ENCODE measurements at regions not wholly inside any gene's neighbourhood (a gene's known extent, or its start where the extent isn't known, plus 50 kb on each side); places are given as distances from the start of the nearest gene placed in this dataset.

DNA sequence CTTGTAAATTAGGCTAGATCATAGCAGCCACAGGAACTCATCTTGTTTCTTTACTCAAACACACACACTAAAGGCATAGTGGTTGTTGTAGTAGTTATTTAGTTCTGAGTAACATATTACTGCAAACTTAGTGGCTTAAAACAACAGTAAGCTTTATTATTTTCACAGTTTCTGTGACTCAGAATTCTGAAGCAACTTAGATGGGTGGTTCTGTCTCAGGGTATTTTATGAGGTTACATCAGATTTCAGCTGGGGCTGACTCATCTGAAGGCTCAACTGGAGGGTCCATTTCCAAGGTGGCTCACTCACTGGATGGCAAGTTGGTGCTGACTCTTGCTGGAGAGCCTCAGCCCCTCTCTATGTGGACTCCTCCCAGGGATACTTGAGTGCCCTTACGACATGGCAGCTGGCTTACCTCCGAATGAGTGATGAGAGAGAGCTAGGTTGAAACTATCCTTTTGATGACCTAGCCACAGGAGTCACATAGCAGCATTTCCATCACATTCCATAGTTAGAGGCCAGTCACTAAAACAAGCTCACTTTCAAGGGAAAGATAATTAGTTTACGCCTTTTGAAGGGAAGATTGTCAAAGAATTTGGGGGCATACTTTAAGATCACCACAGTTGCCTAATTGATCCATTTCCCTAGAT, 101.0 kb upstream of the PRNP start:
- H3K36me3 ChIP-seq (ENCODE audit: low read depth, missing control alignments) = no peaks in the 10 kb centered on the region
- no peak for TF ChIP-seq POLR2A (IDR thresholded peaks at IDR 0.05)
- TF ChIP-seq, protein P1, sequence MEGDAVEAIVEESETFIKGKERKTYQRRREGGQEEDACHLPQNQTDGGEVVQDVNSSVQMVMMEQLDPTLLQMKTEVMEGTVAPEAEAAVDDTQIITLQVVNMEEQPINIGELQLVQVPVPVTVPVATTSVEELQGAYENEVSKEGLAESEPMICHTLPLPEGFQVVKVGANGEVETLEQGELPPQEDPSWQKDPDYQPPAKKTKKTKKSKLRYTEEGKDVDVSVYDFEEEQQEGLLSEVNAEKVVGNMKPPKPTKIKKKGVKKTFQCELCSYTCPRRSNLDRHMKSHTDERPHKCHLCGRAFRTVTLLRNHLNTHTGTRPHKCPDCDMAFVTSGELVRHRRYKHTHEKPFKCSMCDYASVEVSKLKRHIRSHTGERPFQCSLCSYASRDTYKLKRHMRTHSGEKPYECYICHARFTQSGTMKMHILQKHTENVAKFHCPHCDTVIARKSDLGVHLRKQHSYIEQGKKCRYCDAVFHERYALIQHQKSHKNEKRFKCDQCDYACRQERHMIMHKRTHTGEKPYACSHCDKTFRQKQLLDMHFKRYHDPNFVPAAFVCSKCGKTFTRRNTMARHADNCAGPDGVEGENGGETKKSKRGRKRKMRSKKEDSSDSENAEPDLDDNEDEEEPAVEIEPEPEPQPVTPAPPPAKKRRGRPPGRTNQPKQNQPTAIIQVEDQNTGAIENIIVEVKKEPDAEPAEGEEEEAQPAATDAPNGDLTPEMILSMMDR (IDR thresholded peaks at IDR 0.05) = no peak
- no peak for DNase-seq
- H3K27ac ChIP-seq = no peak overlapping the region
- H3K27me3 ChIP-seq = no peaks in the 10 kb centered on the region
- no peak overlapping the region for H3K4me3 ChIP-seq
- WGBS, 2 donors = 69 to 88% methylated on average over 3 of the region's 3 CpGs
- H3K9me3 ChIP-seq = no peaks in the 10 kb centered on the region
- no peaks in the 10 kb centered on the region for H3K4me1 ChIP-seq
- intact Hi-C loops (cut with DNase I; ENCODE audit: low total_unique reads) = no loop called here

DNA sequence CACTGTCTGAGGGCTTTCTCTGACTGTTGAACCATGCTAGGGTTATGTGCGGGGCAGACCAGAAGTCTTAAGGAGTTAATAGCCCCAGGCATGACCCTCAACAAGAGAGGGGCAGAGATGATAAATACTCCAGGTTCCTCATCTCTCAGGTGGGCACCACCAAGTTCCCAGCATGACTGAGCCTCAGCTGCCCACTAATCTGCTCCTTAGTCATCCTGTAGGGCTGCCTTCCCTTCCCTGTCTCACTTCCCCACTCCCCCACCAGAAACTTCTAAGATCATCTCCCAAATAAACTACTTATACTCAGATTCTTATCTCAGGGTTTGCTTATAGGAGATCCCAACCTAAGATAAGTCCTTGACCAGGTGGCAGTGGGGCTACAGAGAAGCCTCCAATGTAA, 101.7 kb upstream of the PRNP start:
- Histone ChIP-seq H3K4me1 (no peaks in the 10 kb centered on the region), H3K4me3 (no peak overlapping the region), H3K27me3 (no peaks in the 10 kb centered on the region), H3K27ac (no peak overlapping the region), H3K9me3 (no peaks in the 10 kb centered on the region), H3K36me3 (ENCODE audit: low read depth, missing control alignments) (no peaks in the 10 kb centered on the region)
- no peak for TF ChIP-seq POLR2A (IDR thresholded peaks at IDR 0.05)
- TF ChIP-seq, protein P1 (IDR thresholded peaks at IDR 0.05) = no peak
- WGBS, 2 donors = 88 to 93% methylated on average over 1 of the region's 1 CpG
- intact Hi-C loops (cut with DNase I; ENCODE audit: low total_unique reads) = no loop called here
- no peak for DNase-seq

DNA sequence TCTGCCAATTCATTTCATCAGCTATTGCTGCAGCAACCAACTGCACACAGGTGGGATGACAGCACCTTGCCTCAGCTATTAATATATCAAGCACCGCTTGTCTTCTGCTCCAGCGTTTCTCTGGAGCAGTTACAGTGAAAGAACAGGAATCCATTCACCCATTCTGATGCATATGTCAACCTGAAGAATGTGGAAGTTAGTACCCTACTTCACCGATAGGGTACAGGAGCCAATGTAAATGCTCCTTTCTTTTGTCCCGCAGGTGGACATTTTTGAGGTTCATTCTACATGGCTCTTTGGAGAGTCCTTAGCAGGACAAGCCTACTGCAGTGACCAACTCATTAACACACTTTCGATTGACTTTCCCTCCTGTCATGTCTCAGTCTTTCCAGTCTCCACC, 104.4 kb upstream of the PRNP start:
- 62 to 76% methylated on average over 5 of the region's 5 CpGs for WGBS, 2 donors
- H3K4me1 ChIP-seq = no peaks in the 10 kb centered on the region
- no peaks in the 10 kb centered on the region for H3K36me3 ChIP-seq (ENCODE audit: low read depth, missing control alignments)
- no peak for DNase-seq
- no peaks in the 10 kb centered on the region for H3K27me3 ChIP-seq
- TF ChIP-seq POLR2A (IDR thresholded peaks at IDR 0.05) = no peak
- TF ChIP-seq, protein P1 (IDR thresholded peaks at IDR 0.05) = no peak
- no peak overlapping the region for H3K27ac ChIP-seq
- H3K9me3 ChIP-seq = no peaks in the 10 kb centered on the region
- no peak overlapping the region for H3K4me3 ChIP-seq
- intact Hi-C loops (cut with DNase I; ENCODE audit: low total_unique reads) = no loop called here

DNA sequence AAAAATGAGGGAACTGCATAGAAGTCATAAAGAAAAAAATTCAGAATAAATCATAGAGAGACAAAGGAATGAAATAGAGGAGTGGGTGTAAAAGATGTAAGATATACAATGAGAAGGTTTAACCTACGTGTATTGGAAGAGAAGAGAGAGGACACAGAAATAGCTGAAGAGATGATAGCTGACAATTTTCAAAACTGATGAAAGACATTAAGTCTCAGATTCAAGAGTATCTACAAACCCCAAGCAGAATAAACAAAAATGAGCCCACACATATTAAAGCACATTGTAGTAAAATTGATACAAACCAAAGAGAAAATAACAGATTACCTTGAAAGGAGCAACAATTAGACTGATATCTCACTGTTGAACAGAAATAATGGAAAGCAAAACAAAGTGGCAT, 107.9 kb upstream of the PRNP start:
- TF ChIP-seq, protein P1 (IDR thresholded peaks at IDR 0.05) = no peak
- TF ChIP-seq POLR2A (IDR thresholded peaks at IDR 0.05) = no peak
- Histone ChIP-seq H3K4me1 (no peaks in the 10 kb centered on the region), H3K36me3 (ENCODE audit: low read depth, missing control alignments) (no peaks in the 10 kb centered on the region), H3K27ac (no peak overlapping the region), H3K4me3 (no peak overlapping the region), H3K9me3 (no peaks in the 10 kb centered on the region), H3K27me3 (no peaks in the 10 kb centered on the region)
- WGBS, 2 donors = 85 to 86% methylated on average over 1 of the region's 1 CpG
- no peak for DNase-seq
- intact Hi-C loops (cut with DNase I; ENCODE audit: low total_unique reads) = no loop called here

DNA sequence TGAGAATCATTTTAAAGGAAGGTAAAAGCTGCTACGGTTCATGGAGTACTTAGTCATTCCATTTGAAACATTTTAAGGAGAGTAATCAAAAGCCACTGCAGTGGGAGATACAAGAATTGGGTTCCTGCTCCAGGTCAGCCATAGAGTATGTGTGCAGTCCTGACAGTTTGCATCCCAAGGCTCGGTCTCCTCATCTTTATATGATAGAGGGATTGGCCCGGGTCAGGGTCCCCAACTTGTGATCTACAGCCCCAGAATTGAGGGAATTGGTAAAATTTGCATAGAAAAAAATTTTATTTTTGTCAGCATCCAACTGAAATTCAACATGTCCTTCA, 111.9 kb upstream of the PRNP start:
- H3K4me3 ChIP-seq = no peak overlapping the region
- no peaks in the 10 kb centered on the region for H3K27me3 ChIP-seq
- no peaks in the 10 kb centered on the region for H3K4me1 ChIP-seq
- no peaks in the 10 kb centered on the region for H3K9me3 ChIP-seq
- WGBS, 2 donors = 57 to 73% methylated on average over 3 of the region's 3 CpGs
- no peaks in the 10 kb centered on the region for H3K36me3 ChIP-seq (ENCODE audit: low read depth, missing control alignments)
- DNase-seq = no peak
- TF ChIP-seq POLR2A (IDR thresholded peaks at IDR 0.05) = no peak
- TF ChIP-seq, protein P1 (IDR thresholded peaks at IDR 0.05) = no peak
- intact Hi-C loops (cut with DNase I; ENCODE audit: low total_unique reads) = no loop called here
- H3K27ac ChIP-seq = no peak overlapping the region
